ENCODE measurements at regions not wholly inside any gene's neighbourhood (a gene's known extent, or its start where the extent isn't known, plus 50 kb on each side); places are given as distances from the start of the nearest gene placed in this dataset.
A peak's percentile ranks its signal among the peaks of the same experiment; 100 is the strongest.

- H3K9me3 Mint-ChIP-seq, result no peaks in the 10 kb centered on the region; a peak in 1 of 5 replicates
- Histone ChIP-seq H3K79me2 (ENCODE audit: insufficient read depth, low read length) (peaks cover 4% of the 10 kb centered on the region; the same call in 1 of the 2 replicates), H2AFZ (ENCODE audit: low read length) (no peak overlapping the region), H3T11ph (ENCODE audit: low read length) (no peak overlapping the region), H2AK5ac (ENCODE audit: insufficient read length, low read length) (no peak overlapping the region), H3K4me2 (ENCODE audit: insufficient read depth, insufficient read length, low read length) (no peak overlapping the region), H3K4me1 (ENCODE audit: insufficient read depth, low read length) (peaks cover 12% of the 10 kb centered on the region; the same call in 1 of the 2 replicates), H2BK12ac (ENCODE audit: insufficient read length, low read depth, low read length) (no peak overlapping the region), H2BK15ac (ENCODE audit: low read depth, low read length) (no peak overlapping the region), H2BK5ac (ENCODE audit: insufficient read length, low read length) (no peak overlapping the region), H4K91ac (ENCODE audit: insufficient read length, low read depth, low read length) (no peak overlapping the region), H3K23me2 (ENCODE audit: insufficient read length, low read depth, low read length, poor library complexity, severe bottlenecking) (no peaks in the 10 kb centered on the region), H3K4ac (ENCODE audit: low read depth, low read length) (no peak overlapping the region), H2BK120ac (ENCODE audit: low read depth, low read length, poor library complexity, severe bottlenecking) (no peak overlapping the region), H3K79me1 (ENCODE audit: insufficient read depth, low read depth, low read length, poor library complexity, severe bottlenecking) (peaks cover 2% of the 10 kb centered on the region), H3K27me3 (ENCODE audit: insufficient read depth, low read length) (no peaks in the 10 kb centered on the region), H3K56ac (ENCODE audit: insufficient read length, low read depth, low read length) (no peak overlapping the region), H2BK20ac (ENCODE audit: low read depth, low read length, poor library complexity, severe bottlenecking) (no peak overlapping the region), H3K27ac (ENCODE audit: insufficient read length, low read depth, low read length) (no peak overlapping the region), H4K5ac (ENCODE audit: insufficient read length, low read depth, low read length) (no peak overlapping the region), H3K9ac (ENCODE audit: extremely low read depth, insufficient read length, low read length) (no peak overlapping the region), H4K20me1 (ENCODE audit: control insufficient read depth, insufficient read depth, insufficient read length) (no peaks in the 10 kb centered on the region), H3K18ac (ENCODE audit: insufficient read length, low read depth, low read length) (no peak overlapping the region), H3K9me3 (ENCODE audit: control insufficient read depth, low read depth, low read length) (no peaks in the 10 kb centered on the region), H4K8ac (replicated peaks; ENCODE audit: insufficient read length, low read depth, low read length) (no peak overlapping the region), H3K14ac (ENCODE audit: insufficient read depth, low read length) (no peak overlapping the region), H3K23ac (ENCODE audit: insufficient read length, low read depth, low read length) (no peak overlapping the region)
- H3K4me1 Mint-ChIP-seq, result peaks cover 70 to 72% of the 10 kb centered on the region in 2 experiments
- no peak overlapping the region; a peak in 2 of 5 replicates for H3K4me3 Mint-ChIP-seq
- peak overlapping the region in 1 of 3 experiments; percentile 21; a peak in 1 of 7 replicates for H3K27ac Mint-ChIP-seq
- TF ChIP-seq CTCF (conservative IDR thresholded peaks at IDR 0.05), result no peak
- H3K36me3 Mint-ChIP-seq (ENCODE audit: insufficient read depth in 1 of 3, low read depth in 3 of 3), result peaks cover 0 to 4% (median 3%) of the 10 kb centered on the region in 3 experiments; a peak in 4 of 7 replicates
- no peak for DNase-seq
- WGBS (ENCODE audit: extremely low coverage, insufficient read length, low lambda C conversion rate), result no CpG with 5 or more reads among the region's 3 CpGs
- no peaks in the 10 kb centered on the region; the same call in 1 of the 2 replicates for H3K27me3 Mint-ChIP-seq (ENCODE audit: low read depth)
Observed at GRCh38 chr2:134143568-134143967, 110.3 kb upstream of the MGAT5 start.
